GM21515 (cell line): ENCODE measurements at regions not wholly inside any gene's neighbourhood (a gene's known extent, or its start where the extent isn't known, plus 50 kb on each side); places are given as distances from the start of the nearest gene placed in this dataset.
"Not testable (repeated sequence)": the region's sequence is repeated elsewhere in the genome, so short reads cannot be mapped to it uniquely, and the experiment has no call there.

Experiments
- ATAC-seq: cut with Tn5 transposase; IDR thresholded peaks from one replicate; pipeline ENCODE4 v1.9.1; 2021; ENCODE audit not compliant: unreplicated experiment

- no peak for ATAC-seq
These were observed 140.6 kb upstream of the CDK6 start for GRCh38 chr7:92976931-92977330.

GRCh38 chr7:92973974-92974373 is 137.6 kb upstream of the CDK6 start:
- no peak for ATAC-seq

- no peak for ATAC-seq
These were observed 136.9 kb upstream of the CDK6 start for GRCh38 chr7:92973293-92973731.

GRCh38 chr7:92972441-92972840 is 136.1 kb upstream of the CDK6 start:
- no peak for ATAC-seq

DNA sequence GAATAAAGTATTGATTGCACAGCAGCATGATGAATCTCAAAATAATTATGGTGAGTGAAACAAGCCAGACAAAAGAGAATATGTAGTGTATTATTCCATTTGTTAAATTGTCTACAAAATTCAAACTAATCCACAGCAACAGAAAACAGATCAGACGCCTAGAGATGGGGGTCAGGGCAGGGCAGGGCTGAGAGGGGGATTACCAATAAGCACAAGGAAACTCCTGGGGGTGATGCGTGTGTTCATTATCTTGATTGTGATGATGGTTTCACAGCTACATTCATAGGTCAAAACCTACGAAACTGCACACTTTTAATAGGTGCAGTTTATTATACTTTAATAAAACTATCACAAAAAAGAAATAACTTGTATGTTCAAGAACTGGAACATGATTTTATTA is 132.7 kb upstream of the CDK6 start:
- ATAC-seq, result no peak

GRCh38 chr7:92968502-92968901 is 132.1 kb upstream of the CDK6 start:
- ATAC-seq, result no peak

- no peak for ATAC-seq
These were observed 130.9 kb upstream of the CDK6 start for GRCh38 chr7:92967238-92967637.

DNA sequence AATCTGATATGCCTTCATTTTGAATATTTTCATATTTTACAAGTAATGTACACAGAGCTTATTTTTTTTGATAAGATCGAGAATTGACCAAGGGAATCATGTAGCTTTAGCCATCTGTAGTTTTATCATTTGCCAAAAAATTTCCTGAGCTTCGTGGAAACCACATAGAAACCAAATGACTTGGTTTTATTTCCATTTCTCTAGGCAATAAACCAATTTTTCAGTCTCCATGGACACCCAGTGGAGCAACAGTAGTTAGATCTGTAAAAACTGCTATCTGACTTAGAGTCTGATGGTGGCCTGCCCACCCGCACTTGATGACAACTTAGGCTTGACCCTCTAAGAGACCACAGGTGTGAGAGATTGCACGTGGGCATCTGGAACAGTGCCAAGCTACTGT is 127.8 kb upstream of the CDK6 start:
- ATAC-seq, result no peak

DNA sequence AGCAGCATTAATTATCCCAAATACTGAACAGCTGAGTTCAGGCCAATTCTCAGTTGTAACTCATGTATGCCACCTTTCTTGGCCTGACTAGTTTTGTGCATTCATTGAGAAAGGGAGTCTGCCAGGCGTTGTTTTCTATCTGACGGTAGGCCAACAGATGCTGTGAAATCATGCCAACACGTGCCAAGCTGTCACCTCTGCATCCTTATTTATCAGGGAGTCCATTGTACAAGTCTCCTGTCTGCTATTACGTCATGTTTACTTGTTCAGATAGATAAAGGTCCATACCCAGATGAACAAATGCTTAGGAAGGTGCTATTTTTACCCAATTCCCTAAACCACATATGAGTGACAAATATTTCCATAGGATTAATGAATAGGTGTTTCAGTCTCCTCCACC is 127.2 kb upstream of the CDK6 start:
- no peak for ATAC-seq

DNA sequence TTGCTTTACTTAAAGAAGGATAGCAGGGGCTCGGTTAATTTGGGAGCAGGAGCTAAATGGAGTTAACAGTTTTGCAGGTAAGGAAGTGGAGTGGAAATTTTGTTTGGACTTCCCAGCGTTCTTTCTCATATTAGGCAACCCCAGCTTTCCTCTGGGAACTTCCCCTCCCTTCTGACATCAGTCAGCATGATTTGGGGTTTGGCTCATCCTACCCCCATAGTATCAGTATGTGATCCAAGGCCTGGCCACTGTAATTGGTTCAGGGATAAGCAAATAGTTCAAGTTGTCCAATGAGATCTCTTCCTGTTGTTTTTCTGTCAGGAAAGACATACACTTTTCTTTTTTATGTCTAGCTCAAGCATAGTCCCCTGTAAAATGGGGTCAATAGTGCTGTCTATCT is 125.6 kb upstream of the CDK6 start:
- ATAC-seq, result no peak

- no peak for ATAC-seq
These were observed 120.2 kb upstream of the CDK6 start for GRCh38 chr7:92956575-92956974.

GRCh38 chr7:92955081-92955480 is 118.7 kb upstream of the CDK6 start:
- ATAC-seq, result no peak

DNA sequence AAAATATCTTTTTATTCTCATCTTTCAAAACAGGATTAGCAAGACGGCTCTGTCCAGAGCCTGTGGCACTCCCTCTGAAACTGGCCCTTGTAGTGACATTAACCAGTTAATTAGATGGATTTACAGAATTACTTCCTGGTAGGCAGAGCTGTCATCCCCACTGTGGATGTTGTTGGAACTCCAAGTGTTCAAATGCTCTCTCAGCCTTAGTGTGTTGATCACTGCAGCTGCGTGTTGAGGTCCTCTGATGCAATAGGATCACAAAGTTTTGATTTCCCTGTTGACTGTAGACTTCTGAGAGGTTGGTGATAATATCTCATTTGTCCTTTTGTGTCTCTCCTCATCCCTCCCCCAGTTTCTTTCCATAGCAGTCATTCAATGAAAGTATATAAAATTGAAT is 117.3 kb upstream of the CDK6 start:
- ATAC-seq, result no peak

DNA sequence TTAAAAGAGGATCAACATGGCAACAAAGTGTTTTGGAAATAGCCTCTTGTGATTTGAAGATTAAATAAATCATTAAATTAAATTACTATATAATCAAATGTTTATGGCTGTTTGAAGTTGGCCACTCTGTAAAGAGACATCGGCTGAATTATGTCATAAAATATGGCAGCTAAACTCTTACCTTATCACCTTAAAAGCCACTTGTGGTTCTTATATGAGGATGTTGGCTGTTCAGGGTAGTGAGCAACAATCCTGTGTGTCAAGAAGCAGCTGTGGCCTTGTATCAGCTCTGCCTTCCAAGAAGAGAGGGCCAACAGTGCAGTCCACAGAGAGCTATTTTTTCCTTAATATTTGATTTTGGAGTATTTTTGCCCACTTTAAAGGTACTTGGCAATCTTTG is 113.4 kb upstream of the CDK6 start:
- no peak for ATAC-seq

- no peak for ATAC-seq
These were observed 109.5 kb upstream of the CDK6 start for GRCh38 chr7:92945840-92946239.

GRCh38 chr7:92944633-92945032 is 108.3 kb upstream of the CDK6 start:
- no peak for ATAC-seq

DNA sequence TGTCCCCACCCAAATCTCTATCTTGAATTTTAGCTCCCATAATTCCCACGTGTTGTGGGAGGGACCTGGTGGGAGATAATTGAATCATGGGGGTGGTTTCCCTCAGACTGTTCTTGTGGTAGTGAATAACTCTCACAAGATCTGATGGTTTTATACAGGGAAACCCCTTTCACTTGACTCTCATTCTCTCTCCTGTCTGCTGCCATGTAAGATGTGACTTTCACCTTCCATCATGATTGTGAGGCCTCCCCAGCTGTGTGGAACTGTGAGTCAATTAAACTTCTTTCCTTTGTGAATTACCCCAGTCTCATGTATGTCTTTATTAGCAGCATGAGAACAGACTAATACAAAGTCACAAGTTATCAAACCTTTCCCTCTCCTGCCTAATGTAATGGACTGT is 106.3 kb upstream of the CDK6 start:
- not testable (repeated sequence) for ATAC-seq

GRCh38 chr7:92939666-92940360 is 103.4 kb upstream of the CDK6 start:
- no peak for ATAC-seq

DNA sequence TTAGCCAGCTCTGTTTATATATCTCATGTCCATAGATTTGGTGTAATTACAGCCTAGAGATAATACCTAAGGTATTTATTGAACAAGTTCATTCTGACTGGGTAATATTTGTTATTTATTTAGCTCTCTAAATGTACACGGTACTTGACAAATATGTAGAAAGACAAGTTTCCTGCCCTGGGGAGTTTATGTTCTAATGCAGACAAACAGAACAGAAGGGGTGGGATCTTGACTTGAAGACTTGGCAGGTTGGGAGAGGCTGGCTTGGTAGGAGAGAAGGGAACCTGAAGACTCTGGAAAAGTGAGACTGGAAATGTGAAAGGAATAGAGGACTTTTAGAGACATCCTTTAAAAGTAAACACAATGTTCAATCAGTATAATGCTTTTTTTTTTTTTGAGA is 97.7 kb upstream of the CDK6 start:
- no peak for ATAC-seq

DNA sequence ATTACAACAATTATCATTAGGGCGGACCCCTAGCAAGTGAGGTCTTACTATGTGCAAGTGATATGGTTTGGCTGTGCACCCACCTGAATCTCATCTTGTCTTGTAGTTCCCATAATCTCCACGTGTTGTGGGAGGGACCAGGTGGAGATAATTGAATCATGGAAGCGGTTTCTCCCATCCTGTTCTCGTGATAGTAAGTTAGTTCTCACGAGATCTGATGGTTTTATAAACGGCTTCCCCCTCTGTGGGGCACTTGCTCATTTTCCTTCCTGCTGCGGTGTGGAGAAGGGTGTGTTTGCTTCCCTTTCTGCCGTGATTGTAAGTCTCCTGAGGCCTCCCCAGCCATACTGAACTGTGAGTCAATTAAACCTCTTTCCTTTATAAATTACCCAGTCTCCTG is 96.1 kb upstream of the CDK6 start:
- no peak for ATAC-seq

- ATAC-seq, result no peak
These were observed 94.0 kb upstream of the CDK6 start for GRCh38 chr7:92930404-92930803.

GRCh38 chr7:92926697-92927044 is 90.3 kb upstream of the CDK6 start:
- ATAC-seq, result no peak

DNA sequence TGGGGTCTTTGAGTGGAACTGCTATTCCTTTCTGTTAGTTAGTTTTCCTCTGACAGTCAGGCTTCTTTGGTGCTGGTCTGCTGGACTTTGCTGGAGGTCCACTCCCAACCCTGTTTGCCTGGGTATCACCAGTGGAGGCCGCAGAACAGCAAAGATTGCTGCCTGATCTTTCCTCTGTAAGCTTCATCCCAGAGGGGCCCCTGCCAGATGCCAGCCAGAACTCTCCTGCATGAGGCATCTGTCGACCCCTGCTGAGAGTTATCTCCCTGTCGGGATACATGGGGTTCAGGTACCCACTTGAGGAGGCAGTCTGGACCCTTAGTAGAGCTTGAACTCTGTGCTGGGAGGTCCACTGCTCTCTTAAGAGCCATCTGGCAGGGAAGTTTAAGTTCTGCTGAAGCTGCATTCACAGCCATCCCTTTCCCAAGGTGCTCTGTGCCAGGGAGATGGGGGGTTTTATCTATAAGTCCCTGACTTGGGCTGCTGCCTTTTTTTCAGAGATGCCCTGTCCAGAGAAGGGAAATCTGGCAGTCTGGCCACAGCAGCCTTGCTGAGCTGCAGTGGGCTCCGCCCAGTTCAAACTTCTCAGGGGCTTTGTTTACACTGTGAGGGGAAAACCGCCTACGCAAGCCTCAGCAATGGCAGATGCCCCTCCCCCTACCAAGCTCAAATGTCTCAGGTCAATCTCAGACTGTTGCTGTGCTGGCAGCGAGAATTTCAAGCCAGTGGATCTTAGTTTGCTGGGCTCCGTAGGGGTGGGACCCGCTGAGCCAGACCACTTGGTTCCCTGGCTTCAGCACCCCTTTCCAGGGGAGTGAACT is 89.7 kb upstream of the CDK6 start:
- no peak for ATAC-seq
